ENCODE measurements at regions not wholly inside any gene's neighbourhood (a gene's known extent, or its start where the extent isn't known, plus 50 kb on each side); places are given as distances from the start of the nearest gene placed in this dataset.

DNA sequence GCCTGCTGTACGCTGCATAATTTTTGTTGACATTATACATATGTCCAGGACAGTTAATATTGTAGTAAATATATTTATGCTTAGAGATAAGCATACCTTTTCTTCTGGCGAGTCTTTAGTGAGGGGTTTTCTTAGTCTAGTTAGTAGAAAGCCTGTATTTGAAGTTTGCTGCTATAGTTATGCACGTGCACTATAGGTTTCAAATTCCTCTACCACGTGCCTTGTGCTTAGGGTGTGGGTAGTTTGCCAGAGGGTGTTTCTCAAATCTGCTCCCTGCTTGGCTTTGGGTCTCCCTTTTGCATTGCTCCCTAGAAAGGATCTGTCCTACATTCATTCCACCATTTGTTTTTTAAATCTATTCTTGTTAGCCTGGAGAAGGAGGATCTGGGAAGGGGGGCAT lies 181.4 kb upstream of the UFL1 start:
- ChIA-PET CTCF (no interaction called here), POLR2A (no interaction called here)
- H3K27ac Mint-ChIP-seq, result no peak overlapping the region
- intact Hi-C loops (cut with micrococcal nuclease), result no loop called here
- H3K9me3 Mint-ChIP-seq, result peaks cover 8% of the 10 kb centered on the region
- ATAC-seq (ENCODE audit: low read depth), result no peak
- no peak for DNase-seq
- TF ChIP-seq CTCF (IDR thresholded peaks at IDR 0.05), result no peak
- H3K4me3 Mint-ChIP-seq, result no peak overlapping the region
- H3K4me1 Mint-ChIP-seq, result no peaks in the 10 kb centered on the region
- no peaks in the 10 kb centered on the region for H3K36me3 Mint-ChIP-seq (ENCODE audit: low read depth)
- H3K27me3 Mint-ChIP-seq, result no peaks in the 10 kb centered on the region

DNA sequence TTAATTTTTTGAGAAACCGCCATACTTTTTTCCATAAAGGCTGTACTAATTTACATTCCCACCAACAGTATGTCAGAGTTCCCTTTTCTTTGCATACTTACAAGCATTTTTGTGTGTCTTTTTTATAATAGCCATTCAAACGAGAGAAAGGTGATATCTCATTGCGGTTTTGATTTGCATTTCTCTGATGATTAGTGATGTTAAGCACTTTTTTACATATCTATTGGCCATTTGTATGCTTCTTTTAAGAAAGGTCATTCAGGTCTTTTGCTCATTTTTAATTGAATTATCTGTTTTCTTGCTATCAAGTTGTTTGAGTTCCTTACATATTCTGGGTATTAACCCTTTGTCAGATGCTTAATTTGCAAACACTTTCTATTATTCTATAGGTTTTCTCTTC lies 176.1 kb upstream of the UFL1 start:
- Mint-ChIP-seq H3K27ac (no peak overlapping the region), H3K4me1 (no peaks in the 10 kb centered on the region), H3K27me3 (no peaks in the 10 kb centered on the region), H3K9me3 (peaks cover 2% of the 10 kb centered on the region), H3K36me3 (ENCODE audit: low read depth) (no peaks in the 10 kb centered on the region), H3K4me3 (no peak overlapping the region)
- POLR2A ChIA-PET, result no interaction called here
- no peak for TF ChIP-seq CTCF (IDR thresholded peaks at IDR 0.05)
- ATAC-seq (ENCODE audit: low read depth), result no peak
- intact Hi-C loops (cut with micrococcal nuclease), result no loop called here
- CTCF ChIA-PET, result no interaction called here
- no peak for DNase-seq

DNA sequence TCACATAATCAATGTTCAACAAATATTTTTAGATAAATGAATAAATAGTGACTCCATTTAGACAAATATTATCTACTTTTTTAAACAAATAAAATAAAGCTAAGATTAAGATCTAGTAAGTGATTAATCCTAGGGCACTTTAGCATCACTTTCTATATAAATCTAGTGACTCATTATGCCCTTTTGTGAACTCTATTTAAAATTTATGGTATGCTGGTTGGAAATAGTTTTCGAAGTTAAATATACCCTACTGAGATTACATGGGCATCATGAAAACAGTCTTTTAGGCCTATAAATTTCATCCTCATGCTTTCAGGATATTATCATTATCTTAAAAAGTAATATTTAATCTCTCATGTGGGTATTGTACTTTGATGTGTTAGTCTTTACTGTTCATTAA lies 140.4 kb upstream of the UFL1 start:
- intact Hi-C loops (cut with micrococcal nuclease), result no loop called here
- ChIA-PET POLR2A (no interaction called here), CTCF (no interaction called here)
- no peak for TF ChIP-seq CTCF (IDR thresholded peaks at IDR 0.05)
- ATAC-seq (ENCODE audit: low read depth) (no peak), DNase-seq (no peak)
- H3K4me1 Mint-ChIP-seq, result no peaks in the 10 kb centered on the region
- no peak overlapping the region for H3K4me3 Mint-ChIP-seq
- no peak overlapping the region for H3K27ac Mint-ChIP-seq
- no peaks in the 10 kb centered on the region for H3K27me3 Mint-ChIP-seq
- no peaks in the 10 kb centered on the region for H3K36me3 Mint-ChIP-seq (ENCODE audit: low read depth)
- no peaks in the 10 kb centered on the region for H3K9me3 Mint-ChIP-seq

- POLR2A ChIA-PET, result no interaction called here
- no peak for TF ChIP-seq CTCF (IDR thresholded peaks at IDR 0.05)
- Mint-ChIP-seq H3K4me1 (no peaks in the 10 kb centered on the region), H3K36me3 (ENCODE audit: low read depth) (no peaks in the 10 kb centered on the region), H3K27ac (no peak overlapping the region), H3K4me3 (no peak overlapping the region), H3K27me3 (no peaks in the 10 kb centered on the region), H3K9me3 (no peaks in the 10 kb centered on the region)
- no peak for DNase-seq
- intact Hi-C loops (cut with micrococcal nuclease), result no loop called here
- CTCF ChIA-PET, result no interaction called here
- ATAC-seq (ENCODE audit: low read depth), result no peak
Observed at GRCh38 chr6:96391776-96392360, 129.7 kb upstream of the UFL1 start.

DNA sequence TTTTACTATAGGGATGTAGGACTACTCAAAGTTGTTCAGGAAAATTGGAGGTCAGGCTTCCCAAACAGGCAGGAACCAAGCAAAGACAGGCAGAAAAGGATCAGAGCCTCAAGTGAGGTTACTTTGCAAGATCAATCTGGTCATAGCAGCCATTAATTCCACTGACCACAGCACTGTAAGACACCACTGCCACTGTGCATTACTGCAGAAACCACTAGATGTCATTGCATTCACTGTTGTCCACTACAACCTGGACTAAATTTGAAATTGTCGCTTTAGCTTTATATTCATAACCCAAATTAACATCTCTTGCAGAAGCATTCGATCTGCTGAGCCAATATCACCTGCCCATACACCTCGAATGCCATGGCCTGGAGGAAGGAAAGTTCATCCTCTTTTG lies 126.9 kb upstream of the UFL1 start:
- no peak overlapping the region for H3K27ac Mint-ChIP-seq
- DNase-seq (no peak), ATAC-seq (ENCODE audit: low read depth) (no peak)
- no peak for TF ChIP-seq CTCF (IDR thresholded peaks at IDR 0.05)
- H3K9me3 Mint-ChIP-seq, result no peaks in the 10 kb centered on the region
- ChIA-PET CTCF (no interaction called here), POLR2A (no interaction called here)
- intact Hi-C loops (cut with micrococcal nuclease), result no loop called here
- no peaks in the 10 kb centered on the region for H3K27me3 Mint-ChIP-seq
- no peak overlapping the region for H3K4me3 Mint-ChIP-seq
- no peaks in the 10 kb centered on the region for H3K4me1 Mint-ChIP-seq
- H3K36me3 Mint-ChIP-seq (ENCODE audit: low read depth), result no peaks in the 10 kb centered on the region
